Activated T-cell treated with anti-CD3 and anti-CD28 coated beads, Interleukin-2, amount 50 U/mL, for 1 hour (primary cell): ENCODE measurements at regions not wholly inside any gene's neighbourhood (a gene's known extent, or its start where the extent isn't known, plus 50 kb on each side); places are given as distances from the start of the nearest gene placed in this dataset.
"Not testable (repeated sequence)": the region's sequence is repeated elsewhere in the genome, so short reads cannot be mapped to it uniquely, and the experiment has no call there.

ENCODE experiments used
- DNase-seq: peaks from one replicate; pipeline ENCODE4 v3.0.0-alpha.2; 2020

- DNase-seq, result no peak
Observed at GRCh38 chr11:122440811-122441665, 214.5 kb upstream of the UBASH3B start.

DNA sequence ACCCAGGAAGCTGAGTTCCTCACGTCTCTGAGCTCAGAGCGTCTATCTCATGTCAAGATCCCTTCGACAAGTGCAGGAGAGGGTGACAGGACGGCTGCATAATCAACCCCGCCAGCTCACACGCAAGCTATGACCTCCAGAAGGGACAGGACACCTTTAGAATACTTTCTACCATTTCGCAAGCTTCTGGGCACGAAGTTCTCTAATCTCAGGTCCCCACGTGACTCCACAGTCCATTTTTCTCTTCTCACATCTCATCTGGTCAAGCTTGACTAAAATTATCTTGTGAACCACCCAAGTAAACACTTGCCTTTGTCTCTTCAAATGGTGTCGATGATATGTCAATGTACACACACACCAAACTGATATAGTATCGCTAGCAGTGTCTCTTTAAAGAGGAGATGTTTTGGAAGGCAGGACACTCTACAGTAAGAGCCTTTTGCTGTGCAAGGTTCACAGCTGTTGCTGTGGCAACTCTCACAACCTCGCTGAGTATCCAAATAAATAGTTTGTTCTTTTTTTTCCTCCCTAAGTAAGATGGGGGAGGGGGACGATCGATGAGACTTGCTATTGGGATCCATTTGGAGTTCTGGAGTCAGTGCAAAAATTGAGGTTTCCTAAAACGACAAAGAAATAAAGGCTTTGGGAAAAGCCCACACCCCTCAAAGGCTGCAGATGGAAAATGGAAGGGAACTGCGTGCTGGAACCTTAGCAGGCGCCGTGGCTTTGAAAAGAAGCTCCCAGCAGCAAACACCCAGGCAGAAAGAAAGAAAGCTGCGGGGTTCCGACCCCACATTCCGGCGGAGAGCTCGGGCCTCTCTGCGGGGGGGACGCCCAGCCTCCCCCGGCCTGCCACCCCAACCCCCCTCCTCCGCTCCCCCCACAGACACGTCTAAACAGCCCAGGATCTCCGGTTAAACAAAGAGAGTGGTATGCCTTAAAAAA is 215.4 kb upstream of the UBASH3B start:
- DNase-seq, result no peak

DNA sequence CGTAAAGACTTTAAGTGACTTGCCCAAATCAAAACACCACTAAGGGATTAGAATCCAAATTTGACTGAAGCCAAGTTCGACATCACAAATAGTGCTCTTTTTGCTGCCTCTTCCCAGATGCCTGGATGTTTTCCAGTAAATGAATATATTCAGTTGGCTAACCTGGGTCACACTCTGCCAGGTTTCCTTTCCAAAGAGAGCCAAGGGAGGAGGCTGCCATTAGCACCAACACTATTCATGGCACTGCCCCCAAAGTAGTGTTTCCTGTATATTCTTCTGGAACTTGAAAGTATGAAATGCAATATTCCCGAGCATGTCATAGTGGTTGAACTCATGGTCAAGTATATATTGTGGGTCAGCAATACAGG is 219.3 kb upstream of the UBASH3B start:
- no peak for DNase-seq

- no peak for DNase-seq
Observed at GRCh38 chr11:122435540-122436187, 219.9 kb upstream of the UBASH3B start.

DNA sequence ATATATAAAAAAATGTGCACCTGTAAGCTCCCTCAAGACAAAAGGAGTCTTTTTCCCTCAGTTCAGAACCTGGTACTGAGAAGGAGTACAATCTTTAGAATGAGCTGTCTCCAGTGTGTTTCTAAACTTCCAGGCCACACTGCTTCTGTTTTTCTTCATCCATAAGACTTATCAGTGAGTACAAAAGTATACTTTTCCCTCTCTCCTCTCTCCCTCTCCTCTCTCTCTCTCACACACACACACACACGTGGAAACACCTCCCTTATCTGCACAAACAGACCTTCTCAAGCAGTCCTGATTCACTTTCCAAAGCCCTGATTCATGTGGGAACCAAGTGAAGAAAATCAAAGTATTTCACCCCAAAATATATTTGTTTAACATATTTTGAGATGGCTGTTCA is 220.7 kb upstream of the UBASH3B start:
- no peak for DNase-seq

DNA sequence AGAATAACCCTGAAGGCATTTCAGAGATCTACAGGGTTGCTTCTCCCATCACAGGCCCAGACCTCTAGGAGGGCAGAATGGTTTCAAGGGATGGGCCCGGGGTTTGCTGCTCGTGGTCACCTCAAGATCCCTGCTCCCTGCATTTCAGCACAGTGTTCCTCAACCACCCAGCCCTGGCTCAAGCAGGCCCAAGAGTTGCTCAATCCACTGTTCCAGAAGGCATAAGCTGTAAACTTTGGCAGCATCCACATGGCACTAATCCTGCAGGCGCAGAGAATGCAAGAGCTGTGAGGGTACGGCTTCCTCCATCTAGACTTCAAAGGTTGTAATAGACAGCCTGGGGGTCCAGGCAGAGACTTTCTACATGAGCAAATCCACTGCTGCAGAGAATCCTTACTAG is 225.0 kb upstream of the UBASH3B start:
- DNase-seq, result no peak

GRCh38 chr11:122426073-122426472 is 229.4 kb upstream of the UBASH3B start:
- DNase-seq, result no peak

GRCh38 chr11:122424636-122425035 is 230.9 kb upstream of the UBASH3B start:
- no peak for DNase-seq

DNA sequence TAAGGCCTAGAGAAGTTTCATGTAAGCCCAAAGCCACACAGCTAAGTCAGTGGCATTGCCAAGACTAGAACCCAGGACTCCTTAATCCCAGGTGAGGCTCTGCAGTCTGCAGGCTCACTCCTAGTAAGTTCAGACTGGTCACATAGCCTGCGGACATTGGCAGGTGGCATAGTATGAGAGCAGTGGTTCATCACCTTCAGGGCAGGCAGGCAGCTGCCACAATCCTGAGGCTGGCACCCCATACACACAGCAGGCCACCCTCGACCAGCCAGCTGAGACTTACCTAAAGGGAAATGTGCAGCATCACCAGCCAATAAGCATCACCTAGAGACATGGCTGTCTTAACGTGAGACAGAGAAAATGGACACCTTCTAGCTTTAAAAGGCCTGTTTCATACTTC is 231.6 kb upstream of the UBASH3B start:
- DNase-seq, result no peak

- no peak for DNase-seq
Observed at GRCh38 chr11:122423273-122423672, 232.2 kb upstream of the UBASH3B start.

GRCh38 chr11:122422682-122423081 is 232.8 kb upstream of the UBASH3B start:
- DNase-seq, result no peak

- DNase-seq, result no peak
Observed at GRCh38 chr11:122421702-122422101, 233.8 kb upstream of the UBASH3B start.

DNA sequence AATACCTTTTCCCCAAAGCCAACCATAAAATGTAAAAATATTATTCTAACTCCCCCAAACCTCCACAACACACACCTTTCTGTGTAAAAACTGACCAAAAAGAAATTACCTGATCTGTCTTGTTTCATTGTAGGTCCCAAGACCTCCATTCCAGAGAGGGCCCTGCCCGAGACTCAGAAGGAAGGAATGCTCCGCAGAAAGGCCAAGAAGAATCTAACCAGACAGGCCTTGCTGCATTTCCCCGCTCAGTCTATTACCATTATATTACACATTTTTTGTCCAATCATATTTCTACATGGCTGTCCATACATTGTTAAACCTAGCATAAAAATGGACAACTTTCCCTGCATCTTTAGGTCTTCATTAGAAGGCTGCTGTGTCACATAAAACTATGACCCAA is 237.5 kb upstream of the UBASH3B start:
- no peak for DNase-seq

GRCh38 chr11:122414406-122415018 is 241.0 kb upstream of the UBASH3B start:
- DNase-seq, result no peak

GRCh38 chr11:122413677-122414076 is 241.8 kb upstream of the UBASH3B start:
- DNase-seq, result no peak

DNA sequence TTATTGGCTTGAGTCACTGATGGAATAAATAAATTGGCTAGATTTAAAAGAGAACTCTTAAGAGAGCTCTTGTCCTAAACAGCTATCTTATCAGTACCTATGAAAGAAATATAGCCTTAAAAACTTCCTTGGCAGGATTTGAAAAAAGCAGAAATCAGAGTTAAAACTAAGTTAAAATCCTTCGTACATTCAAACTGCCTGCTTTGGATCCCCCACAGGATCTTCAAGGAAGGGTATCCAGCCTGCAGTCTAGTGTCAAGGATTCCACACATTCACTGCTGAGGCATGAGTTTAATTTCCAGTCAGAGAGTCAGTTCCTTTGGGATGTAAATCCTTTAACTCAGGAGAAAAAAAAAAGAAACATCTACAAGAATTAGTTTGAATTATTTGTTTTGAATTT is 242.9 kb upstream of the UBASH3B start:
- no peak for DNase-seq

DNA sequence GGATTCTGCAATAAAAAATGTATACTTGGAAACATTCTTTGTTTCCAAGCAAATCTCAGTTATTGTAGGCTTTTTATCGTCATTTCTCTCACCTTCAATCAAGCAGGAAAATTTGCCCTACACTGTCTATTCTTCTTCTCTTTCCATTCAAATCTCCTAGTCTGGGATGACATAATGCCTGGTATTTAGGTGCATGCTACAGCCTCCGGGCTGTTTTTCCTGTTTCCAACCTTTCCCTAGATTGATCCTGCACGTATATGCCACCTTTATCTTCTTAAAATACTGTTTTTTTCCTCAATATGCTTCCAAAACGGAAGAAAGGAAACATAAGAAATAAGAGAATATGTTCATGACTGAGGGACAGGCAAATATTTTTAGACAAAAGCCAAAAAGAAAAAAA is 249.1 kb upstream of the UBASH3B start:
- no peak for DNase-seq

- no peak for DNase-seq
Observed at GRCh38 chr11:122405547-122406341, 249.8 kb upstream of the UBASH3B start.

DNA sequence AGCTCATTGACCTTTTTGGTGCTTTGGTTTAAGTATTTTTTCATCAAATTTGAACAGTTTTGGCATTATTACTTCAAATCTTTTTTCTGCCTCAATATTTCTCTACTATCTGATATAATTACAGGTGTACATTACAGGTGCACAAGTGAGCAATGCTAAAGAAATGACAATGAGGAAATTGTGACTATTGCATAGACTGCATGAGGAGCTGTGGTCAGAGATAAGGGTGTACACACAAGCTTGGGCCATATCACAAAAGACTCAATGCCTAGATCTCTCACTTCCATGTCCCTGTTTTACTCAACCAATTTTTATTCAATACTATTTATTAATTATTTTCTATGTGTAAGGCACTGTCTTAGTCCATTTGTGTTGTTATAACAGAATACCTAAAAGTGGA is 251.0 kb upstream of the UBASH3B start:
- no peak for DNase-seq

DNA sequence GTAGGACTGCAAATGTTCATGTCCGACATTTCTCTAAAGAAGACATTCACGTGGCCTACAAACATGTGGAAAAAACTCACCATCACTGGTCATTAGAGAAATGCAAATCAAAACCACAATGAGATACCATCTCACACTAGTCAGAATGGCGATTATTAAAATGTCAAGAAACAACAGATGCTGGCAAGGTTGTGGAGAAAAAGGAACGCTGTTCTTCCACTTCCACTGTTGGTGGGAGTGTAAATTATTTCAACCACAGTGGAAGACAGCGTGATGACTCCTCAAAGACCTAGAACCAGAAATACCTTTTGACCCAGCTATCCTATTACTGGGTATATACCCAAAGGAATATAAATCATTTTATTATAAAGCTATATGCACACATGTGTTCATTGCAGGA is 253.9 kb upstream of the UBASH3B start:
- not testable (repeated sequence) for DNase-seq

DNA sequence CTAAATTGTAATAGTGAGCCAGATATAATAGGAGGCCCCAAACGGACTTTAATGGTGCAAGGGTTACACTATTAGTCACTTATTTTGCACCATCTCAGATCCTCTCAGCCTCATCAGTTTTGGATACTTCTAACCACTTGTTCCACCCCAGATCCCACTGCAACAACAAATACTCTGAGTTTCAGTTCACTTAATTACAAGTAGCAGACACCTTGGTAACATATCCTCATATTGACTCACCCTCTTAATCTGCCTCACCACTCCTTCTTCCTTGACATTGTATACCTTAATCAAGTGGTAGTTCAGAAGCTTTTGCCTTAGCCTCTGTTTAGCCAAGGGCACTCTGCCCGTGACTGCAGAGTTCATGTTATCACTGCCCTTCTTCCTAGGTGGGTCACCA is 256.1 kb upstream of the UBASH3B start:
- no peak for DNase-seq

- no peak for DNase-seq
Observed at GRCh38 chr11:122398851-122399250, 256.7 kb upstream of the UBASH3B start.
